ENCODE measurements at regions not wholly inside any gene's neighbourhood (a gene's known extent, or its start where the extent isn't known, plus 50 kb on each side); places are given as distances from the start of the nearest gene placed in this dataset.

- Histone ChIP-seq H3K9me3 (no peaks in the 10 kb centered on the region), H3K4me3 (no peak overlapping the region), H3K36me3 (no peaks in the 10 kb centered on the region), H3K27ac (no peak overlapping the region), H3K4me1 (no peaks in the 10 kb centered on the region), H3K27me3 (no peaks in the 10 kb centered on the region)
- intact Hi-C loops (cut with DNase I): no loop called here
- TF ChIP-seq CTCF (IDR thresholded peaks at IDR 0.05) (no peak), POLR2AphosphoS5 (IDR thresholded peaks at IDR 0.05) (no peak), POLR2A (IDR thresholded peaks at IDR 0.05) (no peak), EP300 (IDR thresholded peaks at IDR 0.05) (no peak)
- WGBS, 2 donors: 47 to 67% methylated on average over 2 of the region's 2 CpGs
- no peak for DNase-seq
These were observed 173.5 kb downstream of the ETAA1 start for GRCh38 chr2:67570611-67571010.

- no peaks in the 10 kb centered on the region for H3K4me1 ChIP-seq
- intact Hi-C loops (cut with DNase I): no loop called here
- TF ChIP-seq CTCF (IDR thresholded peaks at IDR 0.05) (no peak), POLR2AphosphoS5 (IDR thresholded peaks at IDR 0.05) (no peak)
These were observed 174.9 kb downstream of the ETAA1 start for GRCh38 chr2:67571785-67572718.

GRCh38 chr2:67572721-67573435, 175.7 kb downstream of the ETAA1 start:
- 22 to 54% methylated on average over 3 of the region's 3 CpGs for WGBS, 2 donors
- H3K4me3 ChIP-seq: no peak overlapping the region
- DNase-seq: no peak
- H3K27ac ChIP-seq: no peak overlapping the region
- H3K9me3 ChIP-seq: no peaks in the 10 kb centered on the region
- TF ChIP-seq CTCF (IDR thresholded peaks at IDR 0.05) (no peak), POLR2A (IDR thresholded peaks at IDR 0.05) (no peak), POLR2AphosphoS5 (IDR thresholded peaks at IDR 0.05) (no peak), EP300 (IDR thresholded peaks at IDR 0.05) (no peak)
- no peaks in the 10 kb centered on the region for H3K4me1 ChIP-seq
- intact Hi-C loops (cut with DNase I): no loop called here
- no peaks in the 10 kb centered on the region for H3K27me3 ChIP-seq
- no peaks in the 10 kb centered on the region for H3K36me3 ChIP-seq

More at GRCh38 chr2:67571785-67572718, 174.9 kb downstream of the ETAA1 start:
- no peak for DNase-seq
- Histone ChIP-seq H3K4me3 (no peak overlapping the region), H3K27ac (no peak overlapping the region), H3K9me3 (no peaks in the 10 kb centered on the region), H3K36me3 (no peaks in the 10 kb centered on the region), H3K27me3 (no peaks in the 10 kb centered on the region)

- H3K27ac ChIP-seq: no peak overlapping the region
- 81 to 82% methylated on average over 2 of the region's 2 CpGs for WGBS, 2 donors
- TF ChIP-seq POLR2AphosphoS5 (IDR thresholded peaks at IDR 0.05) (no peak), EP300 (IDR thresholded peaks at IDR 0.05) (no peak), POLR2A (IDR thresholded peaks at IDR 0.05) (no peak), CTCF (IDR thresholded peaks at IDR 0.05) (no peak)
- no peaks in the 10 kb centered on the region for H3K4me1 ChIP-seq
- no peaks in the 10 kb centered on the region for H3K36me3 ChIP-seq
- no peaks in the 10 kb centered on the region for H3K27me3 ChIP-seq
- no peaks in the 10 kb centered on the region for H3K9me3 ChIP-seq
- H3K4me3 ChIP-seq: no peak overlapping the region
- DNase-seq: no peak
- intact Hi-C loops (cut with DNase I): no loop called here
These were observed 177.1 kb downstream of the ETAA1 start for GRCh38 chr2:67574230-67574629.

Measured in sigmoid colon (tissue), 6 donors.